Omental fat pad (tissue), 3 donors: ENCODE measurements at regions not wholly inside any gene's neighbourhood (a gene's known extent, or its start where the extent isn't known, plus 50 kb on each side); places are given as distances from the start of the nearest gene placed in this dataset.
A peak's percentile ranks its signal among the peaks of the same experiment; 100 is the strongest.

Source experiments
- ATAC-seq: fragments of 150-250 bp; one replicate; pipeline ENCODE4 v1.9.1; 2016; ENCODE audit warnings: mild to moderate bottlenecking, moderate library complexity; ENCODE audit not compliant: low FRiP score
- DNase-seq: peaks from one replicate; pipeline ENCODE4 v3.0.0-alpha.2; 2019; ENCODE audit warnings: low spot score
- TF ChIP-seq, protein P1 (sequence below), 3 donors: fragments of 450-650 bp; IDR thresholded peaks; one replicate each; pipeline ENCODE4 v1.5.1; 2016 to 2017; ENCODE audit warnings: antibody characterized with exemption in 3 of 3, mild to moderate bottlenecking in 3 of 3, moderate library complexity in 2 of 3

GRCh38 chr2:226130192-226130591 is 669.4 kb downstream of the IRS1 start:
- DNase-seq, result no peak
- TF ChIP-seq, protein P1, sequence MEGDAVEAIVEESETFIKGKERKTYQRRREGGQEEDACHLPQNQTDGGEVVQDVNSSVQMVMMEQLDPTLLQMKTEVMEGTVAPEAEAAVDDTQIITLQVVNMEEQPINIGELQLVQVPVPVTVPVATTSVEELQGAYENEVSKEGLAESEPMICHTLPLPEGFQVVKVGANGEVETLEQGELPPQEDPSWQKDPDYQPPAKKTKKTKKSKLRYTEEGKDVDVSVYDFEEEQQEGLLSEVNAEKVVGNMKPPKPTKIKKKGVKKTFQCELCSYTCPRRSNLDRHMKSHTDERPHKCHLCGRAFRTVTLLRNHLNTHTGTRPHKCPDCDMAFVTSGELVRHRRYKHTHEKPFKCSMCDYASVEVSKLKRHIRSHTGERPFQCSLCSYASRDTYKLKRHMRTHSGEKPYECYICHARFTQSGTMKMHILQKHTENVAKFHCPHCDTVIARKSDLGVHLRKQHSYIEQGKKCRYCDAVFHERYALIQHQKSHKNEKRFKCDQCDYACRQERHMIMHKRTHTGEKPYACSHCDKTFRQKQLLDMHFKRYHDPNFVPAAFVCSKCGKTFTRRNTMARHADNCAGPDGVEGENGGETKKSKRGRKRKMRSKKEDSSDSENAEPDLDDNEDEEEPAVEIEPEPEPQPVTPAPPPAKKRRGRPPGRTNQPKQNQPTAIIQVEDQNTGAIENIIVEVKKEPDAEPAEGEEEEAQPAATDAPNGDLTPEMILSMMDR (IDR thresholded peaks at IDR 0.05), result no peak
- no peak for ATAC-seq

DNA sequence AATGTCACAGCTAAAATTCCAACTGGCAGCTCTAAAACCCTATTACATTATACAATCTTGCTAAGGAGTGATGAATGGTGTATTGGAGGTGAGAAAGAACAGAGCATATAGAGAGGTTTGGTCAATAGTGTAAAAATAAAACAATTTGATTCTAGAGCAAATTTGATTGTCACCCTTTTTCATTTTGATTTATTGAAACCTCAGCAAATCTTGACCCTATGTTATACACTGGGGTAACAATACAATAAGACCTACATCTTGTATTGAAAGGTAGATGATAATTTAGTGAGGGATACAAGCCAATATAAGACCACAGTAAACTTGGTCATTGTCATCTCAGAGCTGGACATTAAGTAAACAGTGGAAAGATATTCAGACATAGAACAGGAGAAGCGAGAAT is 671.9 kb downstream of the IRS1 start:
- TF ChIP-seq, protein P1 (IDR thresholded peaks at IDR 0.05), result no peak
- no peak for DNase-seq
- no peak for ATAC-seq

DNA sequence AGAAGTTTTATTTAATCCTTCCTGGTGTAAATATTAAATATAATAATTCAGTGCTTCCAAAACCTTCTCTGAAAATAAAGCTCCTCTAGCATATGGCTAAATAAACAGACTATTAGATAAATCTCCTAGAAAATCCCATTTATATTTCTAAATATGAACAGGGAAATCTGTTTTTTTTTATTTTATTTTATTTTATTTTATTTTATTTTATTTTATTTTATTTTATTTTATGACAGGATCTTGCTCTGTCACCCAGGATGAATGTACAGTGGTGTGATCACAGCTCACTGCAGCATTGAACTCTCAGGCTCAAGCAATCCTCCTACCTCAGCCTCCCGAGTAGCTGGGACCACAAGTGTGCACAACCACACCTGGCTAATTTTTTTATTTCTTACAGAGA is 673.5 kb downstream of the IRS1 start:
- TF ChIP-seq, protein P1 (IDR thresholded peaks at IDR 0.05), result no peak
- no peak for ATAC-seq
- DNase-seq, result no peak

DNA sequence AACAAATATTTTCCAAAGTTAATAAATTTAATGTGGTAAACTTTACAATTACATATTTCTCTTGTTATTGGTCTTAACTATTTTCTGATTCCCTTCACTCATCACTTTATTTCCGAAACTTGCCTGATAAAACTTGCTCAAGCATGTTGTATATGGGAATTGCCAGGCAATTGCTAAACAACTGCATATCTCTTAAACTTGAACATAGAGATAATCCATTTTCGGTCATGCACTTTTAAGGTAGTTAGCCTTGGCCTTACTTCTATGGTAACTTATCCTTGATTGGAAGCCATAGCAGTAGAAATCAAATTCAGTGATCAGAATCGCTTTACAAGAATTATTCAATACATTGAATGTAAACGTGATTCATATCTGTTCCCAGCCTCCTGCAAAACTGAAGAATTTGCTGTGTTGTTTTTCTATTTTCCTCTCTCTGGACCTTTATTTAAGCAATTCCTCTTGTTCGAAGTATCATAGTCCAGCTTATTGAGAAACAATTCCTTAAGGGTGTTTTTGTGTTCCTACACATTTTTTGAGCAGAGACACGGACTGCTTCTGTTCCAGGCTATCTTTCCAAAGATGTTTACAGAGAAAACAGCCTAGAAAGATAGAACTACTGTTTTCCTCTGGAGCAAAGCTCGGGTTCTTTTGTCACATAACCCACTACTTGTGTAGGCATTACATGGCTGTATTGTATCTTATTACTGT is 674.3 kb downstream of the IRS1 start:
- TF ChIP-seq, protein P1 (IDR thresholded peaks at IDR 0.05), result no peak
- ATAC-seq (no peak), DNase-seq (no peak)

GRCh38 chr2:226124548-226125011 is 675.0 kb downstream of the IRS1 start:
- ATAC-seq (peak; percentile 48), DNase-seq (no peak)
- TF ChIP-seq, protein P1 (IDR thresholded peaks at IDR 0.05), result no peak

- ATAC-seq, result no peak
- TF ChIP-seq, protein P1 (IDR thresholded peaks at IDR 0.05), result no peak
- no peak for DNase-seq
Observed at GRCh38 chr2:226123300-226123699, 676.3 kb downstream of the IRS1 start.

DNA sequence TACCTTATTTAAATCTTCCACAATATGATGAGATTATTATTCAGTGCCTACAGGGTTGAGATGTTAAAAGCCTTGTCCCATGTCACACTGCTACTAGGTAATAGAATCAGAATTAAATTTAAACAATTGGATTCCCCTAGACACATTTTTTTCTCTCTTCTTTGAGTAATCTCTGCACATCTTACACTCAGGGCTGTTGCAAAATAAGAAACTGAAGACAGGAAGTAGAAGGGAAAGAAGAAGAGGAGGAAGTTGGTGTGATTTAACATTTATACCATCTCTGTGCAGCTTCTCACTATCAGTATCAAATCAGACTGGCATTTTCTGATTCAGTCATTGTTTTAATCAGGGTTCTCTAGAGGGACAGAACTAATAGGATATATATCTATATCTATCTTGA is 677.6 kb downstream of the IRS1 start:
- DNase-seq (no peak), ATAC-seq (no peak)
- TF ChIP-seq, protein P1 (IDR thresholded peaks at IDR 0.05), result no peak
